ENCODE measurements at regions not wholly inside any gene's neighbourhood (a gene's known extent, or its start where the extent isn't known, plus 50 kb on each side); places are given as distances from the start of the nearest gene placed in this dataset.

DNA sequence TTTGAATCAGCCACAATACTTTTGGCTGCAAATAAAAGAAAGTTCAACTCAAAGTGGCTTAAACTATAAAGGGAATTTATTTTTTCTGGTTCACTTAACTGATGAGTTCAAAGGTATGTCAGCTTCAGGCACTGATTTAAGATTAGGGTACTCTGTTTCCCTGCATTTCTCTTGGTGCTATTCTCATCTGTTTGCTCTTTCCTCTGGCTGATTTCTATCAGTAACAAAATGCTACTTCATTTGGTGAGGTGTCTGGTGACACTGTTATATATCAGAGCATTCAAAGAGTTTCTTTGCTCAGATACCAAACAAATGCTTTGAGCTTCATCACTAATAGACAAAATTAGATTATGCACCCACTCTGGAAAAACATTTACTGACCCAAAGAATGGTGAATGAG is 65.9 kb upstream of the HTR4 start:
- Histone ChIP-seq H4K8ac (ENCODE audit: low read depth, low read length) (no peak overlapping the region), H3K9ac (ENCODE audit: low read length) (no peak overlapping the region), H3K4ac (ENCODE audit: low read depth, low read length) (no peak overlapping the region), H3K23ac (ENCODE audit: low read length) (no peak overlapping the region), H3K27me3 (ENCODE audit: insufficient read depth, low read length, poor library complexity) (no peaks in the 10 kb centered on the region), H2AK5ac (ENCODE audit: low read length) (no peak overlapping the region), H2BK120ac (ENCODE audit: low read depth, low read length) (no peak overlapping the region), H2BK15ac (replicated peaks; ENCODE audit: low read depth) (no peak overlapping the region), H4K5ac (ENCODE audit: low read length) (no peak overlapping the region), H3K18ac (ENCODE audit: low read length) (no peak overlapping the region), H3K4me3 (ENCODE audit: low read length) (no peak overlapping the region), H3K4me2 (ENCODE audit: low read length) (no peak overlapping the region), H3K27ac (ENCODE audit: low read depth, low read length) (no peak overlapping the region), H2BK5ac (ENCODE audit: low read length) (no peak overlapping the region), H3K56ac (ENCODE audit: low read length) (no peak overlapping the region), H3K4me1 (ENCODE audit: control insufficient read depth, low read depth, low read length) (peaks cover 3% of the 10 kb centered on the region), H3K79me1 (ENCODE audit: low read length) (no peaks in the 10 kb centered on the region), H3K36me3 (ENCODE audit: control insufficient read depth, insufficient read depth, low read length) (no peaks in the 10 kb centered on the region), H3K79me2 (ENCODE audit: control insufficient read depth, insufficient read depth, low read length) (no peaks in the 10 kb centered on the region)
- DNase-seq: peak; percentile 47

DNA sequence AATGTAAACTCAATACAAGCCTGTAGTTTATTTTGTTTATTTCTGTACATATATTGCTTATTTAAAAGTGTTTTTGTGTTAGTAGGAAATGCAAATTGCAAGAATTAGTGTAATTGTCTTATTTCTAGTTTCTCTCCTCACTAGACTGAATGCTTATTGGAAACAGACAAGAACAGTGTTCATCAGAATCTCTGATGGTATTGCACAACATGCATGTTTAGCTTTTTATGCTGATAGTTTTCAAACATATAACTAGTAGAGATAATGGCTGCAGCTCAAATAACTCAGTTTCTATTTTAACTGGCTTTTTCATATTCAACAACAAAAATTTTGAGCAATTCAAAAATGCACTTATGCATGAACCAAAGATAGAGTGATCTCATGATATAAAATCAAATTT is 68.8 kb upstream of the HTR4 start:
- Histone ChIP-seq H3K79me2 (ENCODE audit: control insufficient read depth, insufficient read depth, low read length) (no peaks in the 10 kb centered on the region), H2BK5ac (ENCODE audit: low read length) (no peak overlapping the region), H2AK5ac (ENCODE audit: low read length) (no peak overlapping the region), H3K9ac (ENCODE audit: low read length) (no peak overlapping the region), H3K4me2 (ENCODE audit: low read length) (no peak overlapping the region), H3K79me1 (ENCODE audit: low read length) (no peaks in the 10 kb centered on the region), H3K18ac (ENCODE audit: low read length) (no peak overlapping the region), H3K27ac (ENCODE audit: low read depth, low read length) (no peak overlapping the region), H4K8ac (ENCODE audit: low read depth, low read length) (no peak overlapping the region), H3K56ac (ENCODE audit: low read length) (no peak overlapping the region), H2BK120ac (ENCODE audit: low read depth, low read length) (no peak overlapping the region), H3K4ac (ENCODE audit: low read depth, low read length) (no peak overlapping the region), H4K5ac (ENCODE audit: low read length) (no peak overlapping the region), H3K23ac (ENCODE audit: low read length) (no peak overlapping the region), H2BK15ac (replicated peaks; ENCODE audit: low read depth) (no peak overlapping the region), H3K27me3 (ENCODE audit: insufficient read depth, low read length, poor library complexity) (no peaks in the 10 kb centered on the region), H3K4me1 (ENCODE audit: control insufficient read depth, low read depth, low read length) (peaks cover 3% of the 10 kb centered on the region), H3K4me3 (ENCODE audit: low read length) (no peak overlapping the region), H3K36me3 (ENCODE audit: control insufficient read depth, insufficient read depth, low read length) (no peaks in the 10 kb centered on the region)
- DNase-seq: no peak

DNA sequence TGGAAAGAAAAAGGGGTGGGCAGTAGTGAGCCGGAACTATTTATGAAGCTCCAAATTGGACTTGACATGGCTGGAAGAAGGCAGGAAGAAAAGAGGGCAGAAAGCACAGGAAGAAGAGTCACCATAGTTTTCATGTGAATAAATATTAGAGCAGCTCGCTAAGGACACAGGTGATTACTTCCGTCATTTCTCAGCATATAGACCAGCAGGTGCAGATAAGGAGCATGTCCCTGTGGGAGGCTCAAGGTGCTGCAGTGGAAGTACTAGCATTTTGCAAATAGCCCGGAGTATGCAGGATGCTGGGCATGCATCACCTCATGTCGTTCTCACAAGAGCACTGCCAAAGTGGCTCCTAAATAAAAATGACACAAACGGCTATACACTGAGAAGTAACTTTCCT is 71.3 kb upstream of the HTR4 start:
- WGBS (ENCODE audit: extremely low coverage, insufficient coverage, low lambda C conversion rate): no CpG with 5 or more reads among the region's 6 CpGs
- Histone ChIP-seq H4K8ac (ENCODE audit: low read depth, low read length) (no peak overlapping the region), H3K79me2 (ENCODE audit: control insufficient read depth, insufficient read depth, low read length) (no peaks in the 10 kb centered on the region), H4K5ac (ENCODE audit: low read length) (no peak overlapping the region), H3K4me1 (ENCODE audit: control insufficient read depth, low read depth, low read length) (no peaks in the 10 kb centered on the region), H3K4me3 (ENCODE audit: low read length) (no peak overlapping the region), H3K27ac (ENCODE audit: low read depth, low read length) (no peak overlapping the region), H3K4me2 (ENCODE audit: low read length) (no peak overlapping the region), H2BK15ac (replicated peaks; ENCODE audit: low read depth) (no peak overlapping the region), H3K18ac (ENCODE audit: low read length) (no peak overlapping the region), H3K56ac (ENCODE audit: low read length) (no peak overlapping the region), H2BK120ac (ENCODE audit: low read depth, low read length) (no peak overlapping the region), H2BK5ac (ENCODE audit: low read length) (no peak overlapping the region), H3K27me3 (ENCODE audit: insufficient read depth, low read length, poor library complexity) (no peaks in the 10 kb centered on the region), H2AK5ac (ENCODE audit: low read length) (no peak overlapping the region), H3K4ac (ENCODE audit: low read depth, low read length) (no peak overlapping the region), H3K36me3 (ENCODE audit: control insufficient read depth, insufficient read depth, low read length) (no peaks in the 10 kb centered on the region), H3K9ac (ENCODE audit: low read length) (no peak overlapping the region), H3K23ac (ENCODE audit: low read length) (no peak overlapping the region), H3K79me1 (ENCODE audit: low read length) (no peaks in the 10 kb centered on the region)
- DNase-seq: no peak

DNA sequence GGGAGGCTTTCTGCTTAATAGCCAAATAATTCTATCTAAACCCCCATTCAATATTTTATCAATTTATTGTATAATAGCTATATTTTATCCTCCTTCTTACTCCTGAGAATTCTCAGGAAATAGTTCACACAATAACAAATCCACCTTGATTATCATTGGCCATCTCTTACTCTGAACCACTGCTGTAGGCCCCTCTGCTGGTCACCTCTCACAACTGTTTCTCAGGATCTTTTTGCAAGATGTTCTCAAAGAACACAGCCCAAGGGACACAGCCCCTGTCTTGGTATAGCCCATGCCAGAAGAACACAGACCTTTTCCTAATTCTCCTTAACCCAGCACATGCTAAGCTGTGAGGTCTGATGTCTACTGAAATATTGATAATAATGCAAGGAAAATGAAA is 74.9 kb upstream of the HTR4 start:
- H3K18ac ChIP-seq (ENCODE audit: low read length): no peak overlapping the region
- H4K8ac ChIP-seq (ENCODE audit: low read depth, low read length): no peak overlapping the region
- H2AK5ac ChIP-seq (ENCODE audit: low read length): no peak overlapping the region
- H3K4me3 ChIP-seq (ENCODE audit: low read length): no peak overlapping the region
- no peak overlapping the region for H2BK15ac ChIP-seq (replicated peaks; ENCODE audit: low read depth)
- no peak overlapping the region for H3K4ac ChIP-seq (ENCODE audit: low read depth, low read length)
- H2BK5ac ChIP-seq (ENCODE audit: low read length): no peak overlapping the region
- no peaks in the 10 kb centered on the region for H3K4me1 ChIP-seq (ENCODE audit: control insufficient read depth, low read depth, low read length)
- no peak overlapping the region for H2BK120ac ChIP-seq (ENCODE audit: low read depth, low read length)
- peak; percentile 59 for DNase-seq
- no peaks in the 10 kb centered on the region for H3K79me2 ChIP-seq (ENCODE audit: control insufficient read depth, insufficient read depth, low read length)
- no peak overlapping the region for H3K9ac ChIP-seq (ENCODE audit: low read length)
- no peak overlapping the region for H3K27ac ChIP-seq (ENCODE audit: low read depth, low read length)
- H3K79me1 ChIP-seq (ENCODE audit: low read length): no peaks in the 10 kb centered on the region
- H4K5ac ChIP-seq (ENCODE audit: low read length): no peak overlapping the region
- H3K36me3 ChIP-seq (ENCODE audit: control insufficient read depth, insufficient read depth, low read length): no peaks in the 10 kb centered on the region
- no peak overlapping the region for H3K4me2 ChIP-seq (ENCODE audit: low read length)
- no peaks in the 10 kb centered on the region for H3K27me3 ChIP-seq (ENCODE audit: insufficient read depth, low read length, poor library complexity)
- H3K56ac ChIP-seq (ENCODE audit: low read length): no peak overlapping the region
- H3K23ac ChIP-seq (ENCODE audit: low read length): no peak overlapping the region

DNA sequence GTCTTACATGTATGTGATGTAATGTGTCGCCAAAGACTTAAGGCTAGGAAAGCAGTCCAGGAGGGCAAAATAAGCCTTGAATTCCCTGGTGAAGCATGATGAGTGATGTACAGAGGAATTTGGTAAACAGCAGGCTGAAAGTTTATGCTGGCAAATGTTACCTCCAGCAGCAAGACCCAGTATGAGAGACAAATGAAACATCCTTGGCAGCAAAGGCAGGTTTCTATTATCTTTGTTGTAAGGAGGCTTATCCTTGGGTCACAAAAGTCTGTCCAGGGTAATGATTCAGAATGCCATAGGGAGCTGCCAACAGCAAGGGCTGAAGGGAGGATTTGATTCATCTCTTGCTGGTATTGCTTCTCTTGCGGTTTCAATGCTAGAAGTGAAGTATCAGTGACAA is 75.9 kb upstream of the HTR4 start:
- Histone ChIP-seq H4K8ac (ENCODE audit: low read depth, low read length) (peak overlapping the region; percentile 76), H2BK120ac (ENCODE audit: low read depth, low read length) (no peak overlapping the region), H3K4me2 (ENCODE audit: low read length) (no peak overlapping the region), H4K5ac (ENCODE audit: low read length) (no peak overlapping the region), H3K23ac (ENCODE audit: low read length) (no peak overlapping the region), H3K36me3 (ENCODE audit: control insufficient read depth, insufficient read depth, low read length) (no peaks in the 10 kb centered on the region), H3K27me3 (ENCODE audit: insufficient read depth, low read length, poor library complexity) (no peaks in the 10 kb centered on the region), H3K79me1 (ENCODE audit: low read length) (no peaks in the 10 kb centered on the region), H2BK5ac (ENCODE audit: low read length) (no peak overlapping the region), H2AK5ac (ENCODE audit: low read length) (no peak overlapping the region), H3K56ac (ENCODE audit: low read length) (no peak overlapping the region), H3K18ac (ENCODE audit: low read length) (no peak overlapping the region), H3K9ac (ENCODE audit: low read length) (no peak overlapping the region), H3K4me1 (ENCODE audit: control insufficient read depth, low read depth, low read length) (no peaks in the 10 kb centered on the region), H3K79me2 (ENCODE audit: control insufficient read depth, insufficient read depth, low read length) (no peaks in the 10 kb centered on the region), H2BK15ac (replicated peaks; ENCODE audit: low read depth) (no peak overlapping the region), H3K27ac (ENCODE audit: low read depth, low read length) (no peak overlapping the region), H3K4ac (ENCODE audit: low read depth, low read length) (no peak overlapping the region), H3K4me3 (ENCODE audit: low read length) (no peak overlapping the region)
- no peak for DNase-seq
- WGBS (ENCODE audit: extremely low coverage, insufficient coverage, low lambda C conversion rate): no CpG with 5 or more reads among the region's 2 CpGs

DNA sequence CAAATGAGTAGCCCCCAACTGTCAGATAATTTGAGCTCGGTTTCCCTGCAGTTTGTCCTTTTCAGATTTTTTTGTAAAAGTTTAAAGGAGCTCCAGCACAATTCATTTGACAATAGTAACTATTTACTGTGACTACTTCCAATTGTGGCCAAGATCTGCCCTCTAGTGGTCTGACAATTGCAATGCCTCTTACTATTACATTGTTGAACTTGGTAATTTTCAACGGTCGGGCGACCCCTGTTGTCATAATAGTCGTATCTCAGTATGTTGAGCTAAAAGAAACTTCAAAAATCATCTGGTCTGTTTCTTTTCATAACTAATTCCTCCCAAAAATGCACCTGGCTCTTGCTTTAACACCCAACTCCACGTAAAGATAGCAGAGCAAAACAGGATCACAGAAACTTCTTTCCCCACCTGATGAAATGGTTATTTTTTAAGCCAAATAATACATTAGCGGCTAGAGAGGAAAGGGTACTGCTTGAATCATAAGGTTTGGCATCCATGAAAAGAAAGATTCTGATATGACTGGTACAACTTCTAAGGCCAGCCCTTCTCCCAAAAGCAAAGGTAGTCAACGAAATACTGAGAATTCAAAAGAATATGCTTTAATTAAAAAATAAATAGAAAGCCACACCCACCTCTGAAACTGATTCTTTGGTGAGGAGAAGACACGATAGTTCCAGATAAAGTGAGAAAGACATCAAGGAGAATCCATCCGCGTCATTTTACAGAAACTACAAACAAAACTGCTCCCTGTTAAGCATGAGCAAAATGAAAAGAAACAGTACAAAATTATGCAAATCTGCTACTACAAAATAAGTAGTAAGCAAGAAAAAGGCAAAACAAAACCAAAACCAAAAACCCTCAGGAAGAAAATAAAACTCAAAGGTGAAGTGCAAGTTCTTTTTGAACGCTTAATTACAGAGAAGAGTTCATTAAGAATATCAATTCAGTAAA is 76.9 kb upstream of the HTR4 start:
- no peak overlapping the region for H4K8ac ChIP-seq (ENCODE audit: low read depth, low read length)
- peak overlapping the region; percentile 32 for H3K56ac ChIP-seq (ENCODE audit: low read length)
- no peak overlapping the region for H3K23ac ChIP-seq (ENCODE audit: low read length)
- H3K4ac ChIP-seq (ENCODE audit: low read depth, low read length): no peak overlapping the region
- H3K4me3 ChIP-seq (ENCODE audit: low read length): no peak overlapping the region
- no peak overlapping the region for H2BK5ac ChIP-seq (ENCODE audit: low read length)
- H3K79me2 ChIP-seq (ENCODE audit: control insufficient read depth, insufficient read depth, low read length): no peaks in the 10 kb centered on the region
- H3K18ac ChIP-seq (ENCODE audit: low read length): no peak overlapping the region
- WGBS (ENCODE audit: extremely low coverage, insufficient coverage, low lambda C conversion rate): no CpG with 5 or more reads among the region's 12 CpGs
- peak; percentile 82 for DNase-seq
- H2AK5ac ChIP-seq (ENCODE audit: low read length): no peak overlapping the region
- H2BK120ac ChIP-seq (ENCODE audit: low read depth, low read length): no peak overlapping the region
- no peak overlapping the region for H3K4me2 ChIP-seq (ENCODE audit: low read length)
- peaks cover 3% of the 10 kb centered on the region for H3K4me1 ChIP-seq (ENCODE audit: control insufficient read depth, low read depth, low read length)
- H3K36me3 ChIP-seq (ENCODE audit: control insufficient read depth, insufficient read depth, low read length): no peaks in the 10 kb centered on the region
- no peaks in the 10 kb centered on the region for H3K79me1 ChIP-seq (ENCODE audit: low read length)
- H3K27me3 ChIP-seq (ENCODE audit: insufficient read depth, low read length, poor library complexity): no peaks in the 10 kb centered on the region
- no peak overlapping the region for H3K27ac ChIP-seq (ENCODE audit: low read depth, low read length)
- H3K9ac ChIP-seq (ENCODE audit: low read length): no peak overlapping the region
- peak overlapping the region; percentile 37 for H4K5ac ChIP-seq (ENCODE audit: low read length)
- H2BK15ac ChIP-seq (replicated peaks; ENCODE audit: low read depth): no peak overlapping the region

Measured in mesendoderm (in vitro differentiated cells).